IPS-20b (cell line): ENCODE measurements at regions not wholly inside any gene's neighbourhood (a gene's known extent, or its start where the extent isn't known, plus 50 kb on each side); places are given as distances from the start of the nearest gene placed in this dataset.
"Not testable (repeated sequence)": the region's sequence is repeated elsewhere in the genome, so short reads cannot be mapped to it uniquely, and the experiment has no call there.

Experiments used
- H3K27ac ChIP-seq: one replicate; pipeline ENCODE4 v1.5.1; 2013; ENCODE audit warnings: low read length
- H3K27me3 ChIP-seq: 2 replicates; pipeline ENCODE4 v1.6.1; 2013; ENCODE audit warnings: mild to moderate bottlenecking, low read length, inconsistent platforms; ENCODE audit not compliant: insufficient read depth
- H3K36me3 ChIP-seq: 2 replicates; pipeline ENCODE4 v1.6.1; 2013; ENCODE audit warnings: low read depth, mild to moderate bottlenecking, inconsistent platforms, low read length, moderate library complexity; ENCODE audit not compliant: insufficient read depth
- H3K4me1 ChIP-seq: 2 replicates; pipeline ENCODE4 v1.6.1; 2013; ENCODE audit warnings: mild to moderate bottlenecking, control low read depth, inconsistent platforms, low read length, moderate library complexity; ENCODE audit not compliant: insufficient read depth
- H3K4me3 ChIP-seq: 2 replicates; pipeline ENCODE4 v1.5.1; 2013; ENCODE audit warnings: mild to moderate bottlenecking, low read length, inconsistent platforms
- H3K9ac ChIP-seq: 2 replicates; pipeline ENCODE4 v1.6.1; 2013; ENCODE audit warnings: low read depth, mild to moderate bottlenecking, inconsistent platforms, low read length, moderate library complexity
- H3K9me3 ChIP-seq: 2 replicates; pipeline ENCODE4 v1.6.1; 2013; ENCODE audit warnings: mild to moderate bottlenecking, low read depth, low read length, inconsistent platforms; ENCODE audit not compliant: insufficient read depth

- not testable (repeated sequence) for H3K9ac ChIP-seq, H3K27ac ChIP-seq, H3K36me3 ChIP-seq, H3K4me3 ChIP-seq, H3K27me3 ChIP-seq, H3K4me1 ChIP-seq
- peaks cover 38% of the 10 kb centered on the region for H3K9me3 ChIP-seq
These were observed 457.8 kb upstream of the PIK3R1 start for GRCh38 chr5:67757771-67758170.

- Histone ChIP-seq H3K9ac (no peak overlapping the region), H3K36me3 (no peaks in the 10 kb centered on the region), H3K4me1 (peaks cover 5% of the 10 kb centered on the region; the same call in 1 of the 2 replicates), H3K27ac (no peak overlapping the region), H3K9me3 (peaks cover 29% of the 10 kb centered on the region), H3K27me3 (no peaks in the 10 kb centered on the region), H3K4me3 (no peak overlapping the region; the same call in 1 of the 2 replicates)
These were observed 463.2 kb upstream of the PIK3R1 start for GRCh38 chr5:67752357-67752708.

GRCh38 chr5:67748165-67748690 lies 467.3 kb upstream of the PIK3R1 start:
- H3K9me3 ChIP-seq, result peaks cover 5% of the 10 kb centered on the region; the same call in 1 of the 2 replicates
- H3K27me3 ChIP-seq, result no peaks in the 10 kb centered on the region
- no peak overlapping the region for H3K9ac ChIP-seq
- no peak overlapping the region for H3K4me3 ChIP-seq
- no peaks in the 10 kb centered on the region for H3K36me3 ChIP-seq
- no peak overlapping the region for H3K27ac ChIP-seq
- H3K4me1 ChIP-seq, result peaks cover 5% of the 10 kb centered on the region; the same call in 1 of the 2 replicates

- peaks cover 5% of the 10 kb centered on the region; the same call in 1 of the 2 replicates for H3K4me1 ChIP-seq
- H3K9ac ChIP-seq, result no peak overlapping the region
- no peak overlapping the region for H3K4me3 ChIP-seq
- no peak overlapping the region for H3K27ac ChIP-seq
- no peaks in the 10 kb centered on the region for H3K36me3 ChIP-seq
- no peaks in the 10 kb centered on the region for H3K27me3 ChIP-seq
- peaks cover 5% of the 10 kb centered on the region; the same call in 1 of the 2 replicates for H3K9me3 ChIP-seq
These were observed 468.5 kb upstream of the PIK3R1 start for GRCh38 chr5:67747096-67747495.

DNA sequence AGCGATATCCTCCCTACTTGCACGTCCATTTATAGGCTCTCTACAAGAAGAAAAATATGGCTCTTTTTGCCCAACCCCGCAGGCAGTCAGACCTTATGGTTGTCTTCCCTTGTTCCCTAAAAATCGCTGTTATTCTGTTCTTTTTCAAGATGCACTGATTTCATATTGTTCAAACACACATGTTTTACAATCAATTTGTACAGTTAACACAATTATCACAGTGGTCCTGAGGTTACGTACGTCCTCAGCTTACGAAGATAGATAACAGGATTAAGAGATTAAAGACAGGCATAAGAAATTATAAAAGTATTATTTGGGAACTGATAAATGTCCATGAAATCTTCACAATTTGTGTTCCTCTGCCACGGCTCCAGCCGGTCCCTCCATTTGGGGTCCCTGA lies 468.9 kb upstream of the PIK3R1 start:
- H3K27me3 ChIP-seq, H3K4me3 ChIP-seq, H3K4me1 ChIP-seq, H3K9ac ChIP-seq, H3K36me3 ChIP-seq, H3K27ac ChIP-seq, H3K9me3 ChIP-seq: not testable (repeated sequence)

DNA sequence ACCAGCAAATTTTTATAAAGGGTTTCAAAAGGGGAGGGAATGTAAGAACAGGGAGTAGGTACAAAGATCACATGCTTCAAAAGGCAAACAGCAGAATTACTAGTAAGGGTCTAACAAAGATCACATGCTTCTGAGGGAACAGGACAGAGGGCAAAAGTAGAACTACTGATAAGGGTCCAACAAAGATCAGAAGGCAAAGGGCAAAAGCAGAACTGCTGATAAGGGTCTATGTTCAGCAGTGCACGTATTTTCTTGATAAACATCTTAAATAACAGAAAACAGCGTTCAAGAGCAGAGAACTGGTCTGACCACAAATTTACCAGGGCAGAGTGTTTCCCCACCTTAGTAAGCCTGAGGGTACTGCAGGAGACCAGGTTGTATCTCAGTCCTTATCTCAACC lies 469.5 kb upstream of the PIK3R1 start:
- Histone ChIP-seq H3K36me3 (no peaks in the 10 kb centered on the region), H3K9me3 (peaks cover 5% of the 10 kb centered on the region; the same call in 1 of the 2 replicates), H3K27ac (no peak overlapping the region), H3K4me1 (no peaks in the 10 kb centered on the region), H3K9ac (no peak overlapping the region), H3K4me3 (no peak overlapping the region), H3K27me3 (no peaks in the 10 kb centered on the region)

- Histone ChIP-seq H3K4me1 (peaks cover 6% of the 10 kb centered on the region; the same call in 1 of the 2 replicates), H3K9me3 (no peaks in the 10 kb centered on the region), H3K9ac (no peak overlapping the region), H3K27me3 (no peaks in the 10 kb centered on the region), H3K36me3 (no peaks in the 10 kb centered on the region), H3K4me3 (no peak overlapping the region), H3K27ac (no peak overlapping the region)
These were observed 482.6 kb upstream of the PIK3R1 start for GRCh38 chr5:67732921-67733320.

DNA sequence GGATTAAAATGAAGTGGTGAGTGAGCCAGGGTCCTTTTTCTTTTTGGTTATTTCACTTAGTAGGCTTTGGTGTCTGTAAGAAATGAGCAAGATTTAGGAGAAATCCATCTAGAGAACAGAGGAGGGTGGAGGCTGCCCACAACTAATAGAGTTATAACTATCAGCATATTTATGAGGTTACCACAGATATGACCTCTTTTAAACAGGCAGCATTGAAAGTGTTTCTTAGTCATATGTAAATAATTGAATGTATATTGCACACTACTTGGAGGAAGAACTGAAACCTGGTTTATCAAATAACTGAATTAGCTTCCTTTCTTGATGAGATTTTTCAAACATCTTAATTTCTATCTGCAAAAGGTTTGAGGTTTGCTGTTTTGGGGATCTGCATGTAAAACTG lies 483.1 kb upstream of the PIK3R1 start:
- Histone ChIP-seq H3K27ac (no peak overlapping the region), H3K9me3 (no peaks in the 10 kb centered on the region), H3K4me1 (peaks cover 6% of the 10 kb centered on the region; the same call in 1 of the 2 replicates), H3K27me3 (no peaks in the 10 kb centered on the region), H3K9ac (no peak overlapping the region), H3K4me3 (no peak overlapping the region), H3K36me3 (no peaks in the 10 kb centered on the region)

DNA sequence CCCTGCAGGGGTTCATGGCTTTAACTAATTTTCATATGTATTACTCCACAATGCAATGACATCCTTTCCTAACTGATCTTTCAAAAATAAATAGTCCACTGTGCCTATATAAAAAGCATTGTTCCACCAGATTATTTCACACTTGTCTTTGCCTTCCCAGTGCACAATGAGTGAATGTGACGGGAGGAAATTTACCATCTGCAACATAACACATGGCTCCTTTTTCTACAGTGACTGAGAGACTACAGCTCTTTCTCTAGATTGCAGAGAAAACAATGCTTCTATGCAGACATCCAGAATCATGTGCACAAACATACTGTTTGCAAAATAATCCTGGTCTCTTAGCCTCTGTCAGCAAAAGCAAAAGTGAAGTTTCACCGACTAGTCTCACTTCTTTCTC lies 483.7 kb upstream of the PIK3R1 start:
- no peak overlapping the region for H3K9ac ChIP-seq
- no peaks in the 10 kb centered on the region for H3K9me3 ChIP-seq
- peaks cover 6% of the 10 kb centered on the region; the same call in 1 of the 2 replicates for H3K4me1 ChIP-seq
- H3K27ac ChIP-seq, result no peak overlapping the region
- no peaks in the 10 kb centered on the region for H3K27me3 ChIP-seq
- H3K36me3 ChIP-seq, result no peaks in the 10 kb centered on the region
- no peak overlapping the region for H3K4me3 ChIP-seq

GRCh38 chr5:67730917-67731474 lies 484.6 kb upstream of the PIK3R1 start:
- Histone ChIP-seq H3K36me3 (no peaks in the 10 kb centered on the region), H3K4me3 (no peak overlapping the region), H3K9me3 (no peaks in the 10 kb centered on the region), H3K9ac (no peak overlapping the region), H3K27me3 (no peaks in the 10 kb centered on the region), H3K27ac (no peak overlapping the region), H3K4me1 (peaks cover 6% of the 10 kb centered on the region; the same call in 1 of the 2 replicates)

DNA sequence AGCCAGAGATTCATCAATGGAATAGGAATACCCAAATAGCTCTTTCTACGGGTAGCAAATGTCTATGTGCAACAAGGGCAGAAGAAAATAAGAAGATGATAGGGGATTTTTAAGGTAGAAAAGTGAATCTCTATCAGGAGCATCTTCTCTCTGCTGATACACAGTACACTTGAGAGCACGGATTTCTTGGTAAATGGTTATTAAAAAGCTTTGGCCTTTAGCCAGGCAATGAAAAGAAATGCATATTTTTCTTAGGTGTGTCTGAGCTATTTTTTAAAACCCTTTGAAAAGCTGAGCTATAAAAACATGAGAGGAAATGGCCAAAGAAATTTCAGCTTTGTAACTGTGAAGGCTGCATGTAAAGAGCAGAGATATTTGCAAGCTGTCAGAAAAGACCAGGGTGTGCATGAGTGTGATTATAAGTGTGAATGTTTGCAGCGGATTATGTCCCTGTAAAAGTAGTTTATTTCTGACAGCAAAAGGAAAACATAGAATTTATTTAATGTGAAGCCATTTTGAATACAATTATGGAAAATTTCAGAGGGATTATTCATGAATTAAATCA lies 487.1 kb upstream of the PIK3R1 start:
- H3K9ac ChIP-seq, result no peak overlapping the region
- H3K4me3 ChIP-seq, result no peak overlapping the region
- H3K36me3 ChIP-seq, result no peaks in the 10 kb centered on the region
- H3K27ac ChIP-seq, result no peak overlapping the region
- H3K27me3 ChIP-seq, result no peaks in the 10 kb centered on the region
- H3K4me1 ChIP-seq, result peaks cover 6% of the 10 kb centered on the region; the same call in 1 of the 2 replicates
- no peaks in the 10 kb centered on the region for H3K9me3 ChIP-seq

DNA sequence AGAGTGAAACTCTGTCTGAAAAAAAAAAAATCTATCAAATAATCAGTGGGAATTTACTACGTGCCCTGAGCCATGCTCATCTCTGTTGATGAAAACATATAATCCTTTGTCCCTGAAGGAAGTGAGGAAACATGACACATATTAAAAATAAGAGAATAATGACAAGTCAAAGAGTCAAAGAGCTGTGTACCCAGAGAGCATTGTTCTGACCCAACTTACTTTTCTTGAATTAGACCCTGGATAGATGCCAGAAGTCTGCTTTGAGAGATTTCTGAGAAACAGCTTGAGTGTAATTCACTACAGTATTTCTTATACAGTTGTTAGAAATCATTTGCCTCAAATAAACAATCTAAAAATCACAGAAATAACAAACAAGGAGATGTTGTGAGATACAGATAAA lies 490.0 kb upstream of the PIK3R1 start:
- Histone ChIP-seq H3K27me3 (no peaks in the 10 kb centered on the region), H3K9ac (no peak overlapping the region), H3K27ac (no peak overlapping the region), H3K36me3 (no peaks in the 10 kb centered on the region), H3K4me1 (no peaks in the 10 kb centered on the region), H3K4me3 (no peak overlapping the region), H3K9me3 (no peaks in the 10 kb centered on the region)
